ENCODE measurements at regions not wholly inside any gene's neighbourhood (a gene's known extent, or its start where the extent isn't known, plus 50 kb on each side); places are given as distances from the start of the nearest gene placed in this dataset.
"Not testable (repeated sequence)": the region's sequence is repeated elsewhere in the genome, so short reads cannot be mapped to it uniquely, and the experiment has no call there.

DNA sequence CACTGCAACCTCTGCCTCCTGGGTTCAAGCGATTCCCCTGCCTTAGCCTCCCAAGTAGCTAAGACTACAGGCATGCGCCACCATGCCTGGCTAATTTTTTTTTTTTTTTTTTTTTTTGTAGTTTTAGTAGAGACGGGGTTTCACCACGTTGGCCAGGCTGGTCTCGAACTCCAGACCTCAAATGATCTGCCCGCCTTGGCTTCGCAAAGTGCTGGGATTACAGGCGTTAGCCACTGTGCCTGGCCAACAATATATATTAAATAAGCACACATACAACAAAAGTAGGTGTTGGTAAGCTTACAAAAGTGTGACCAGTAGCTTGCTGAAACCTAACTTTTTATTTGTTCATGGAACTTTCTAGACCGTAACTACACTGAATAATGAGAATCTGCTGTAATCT, 117.1 kb upstream of the SERF1B start:
- intact Hi-C loops (cut with DNase I; ENCODE audit: low total_unique reads); H3K27me3 ChIP-seq; H3K27ac ChIP-seq; H3K4me1 ChIP-seq; H3K9me3 ChIP-seq; H3K4me3 ChIP-seq; H3K36me3 ChIP-seq: not testable (repeated sequence)
- DNase-seq: peak in 1 of 2 donors; percentile 6

DNA sequence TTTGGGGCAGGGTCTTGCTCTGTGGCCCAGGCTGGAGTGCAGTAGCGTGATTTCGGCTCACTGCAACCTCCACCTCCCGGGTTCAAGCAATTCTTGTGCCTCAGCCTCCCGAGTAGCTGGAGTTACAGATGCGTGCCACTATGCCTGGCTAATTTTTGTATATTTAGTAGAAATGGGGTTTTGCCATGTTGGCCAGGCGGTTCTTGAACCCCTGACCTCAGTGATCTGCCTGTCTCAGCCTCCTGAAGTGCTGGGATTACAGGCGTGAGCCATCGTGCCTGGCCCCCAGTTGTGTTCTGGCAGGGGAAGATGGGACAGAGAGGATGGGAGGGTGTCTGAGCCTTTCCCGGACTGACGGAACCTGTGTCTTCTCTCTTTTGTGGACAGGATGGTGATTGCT, 111.3 kb upstream of the SERF1B start:
- H3K9me3 ChIP-seq; H3K27me3 ChIP-seq; intact Hi-C loops (cut with DNase I; ENCODE audit: low total_unique reads); H3K27ac ChIP-seq; H3K4me1 ChIP-seq; H3K4me3 ChIP-seq; H3K36me3 ChIP-seq: not testable (repeated sequence)
- DNase-seq: peak in 1 of 2 donors; percentile 12

Data from uterus (tissue), 3 donors.